ENCODE measurements at regions not wholly inside any gene's neighbourhood (a gene's known extent, or its start where the extent isn't known, plus 50 kb on each side); places are given as distances from the start of the nearest gene placed in this dataset.

- H3K9me3 ChIP-seq, result no peaks in the 10 kb centered on the region
- intact Hi-C loops (cut with DNase I), result no loop called here
Observed at GRCh38 chr5:120270498-120270897, 193.6 kb upstream of the PRR16 start.

GRCh38 chr5:120293796-120294195 lies 170.3 kb upstream of the PRR16 start:
- H3K36me3 ChIP-seq, result no peaks in the 10 kb centered on the region
- DNase-seq (ENCODE audit: extremely low spot score in 2 of 2), result no peak
- no peaks in the 10 kb centered on the region for H3K9me3 ChIP-seq
- no peak overlapping the region for H3K4me3 ChIP-seq
- H3K27ac ChIP-seq, result no peak overlapping the region
- no peaks in the 10 kb centered on the region for H3K27me3 ChIP-seq
- intact Hi-C loops (cut with DNase I), result no loop called here
- H3K4me1 ChIP-seq, result no peaks in the 10 kb centered on the region
- TF ChIP-seq POLR2A (IDR thresholded peaks at IDR 0.05) (no peak), POLR2AphosphoS5 (IDR thresholded peaks at IDR 0.05; ENCODE audit: insufficient read depth in 1 of 2, low read depth in 1 of 2) (no peak), CTCF (IDR thresholded peaks at IDR 0.05) (no peak)

More at GRCh38 chr5:120270498-120270897, 193.6 kb upstream of the PRR16 start:
- no peak overlapping the region for H3K4me3 ChIP-seq
- no peak for TF ChIP-seq CTCF (IDR thresholded peaks at IDR 0.05)
- TF ChIP-seq POLR2AphosphoS5 (IDR thresholded peaks at IDR 0.05; ENCODE audit: insufficient read depth in 1 of 2, low read depth in 1 of 2), result no peak
- TF ChIP-seq POLR2A (IDR thresholded peaks at IDR 0.05), result no peak
- no peaks in the 10 kb centered on the region for H3K36me3 ChIP-seq
- no peak for DNase-seq (ENCODE audit: extremely low spot score in 2 of 2)
- no peaks in the 10 kb centered on the region for H3K4me1 ChIP-seq
- H3K27me3 ChIP-seq, result no peaks in the 10 kb centered on the region
- no peak overlapping the region for H3K27ac ChIP-seq

GRCh38 chr5:120297616-120298015 lies 166.5 kb upstream of the PRR16 start:
- intact Hi-C loops (cut with DNase I), result no loop called here
- Histone ChIP-seq H3K36me3 (no peaks in the 10 kb centered on the region), H3K27ac (no peak overlapping the region), H3K27me3 (no peaks in the 10 kb centered on the region), H3K4me1 (no peaks in the 10 kb centered on the region), H3K9me3 (no peaks in the 10 kb centered on the region), H3K4me3 (no peak overlapping the region)
- TF ChIP-seq CTCF (IDR thresholded peaks at IDR 0.05), result no peak
- no peak for TF ChIP-seq POLR2AphosphoS5 (IDR thresholded peaks at IDR 0.05; ENCODE audit: insufficient read depth in 1 of 2, low read depth in 1 of 2)
- no peak for TF ChIP-seq POLR2A (IDR thresholded peaks at IDR 0.05)
- DNase-seq (ENCODE audit: extremely low spot score in 2 of 2), result no peak

- intact Hi-C loops (cut with DNase I), result no loop called here
- Histone ChIP-seq H3K9me3 (no peaks in the 10 kb centered on the region), H3K27ac (no peak overlapping the region), H3K27me3 (no peaks in the 10 kb centered on the region), H3K4me1 (no peaks in the 10 kb centered on the region), H3K36me3 (no peaks in the 10 kb centered on the region), H3K4me3 (no peak overlapping the region)
- no peak for TF ChIP-seq POLR2A (IDR thresholded peaks at IDR 0.05)
- TF ChIP-seq POLR2AphosphoS5 (IDR thresholded peaks at IDR 0.05; ENCODE audit: insufficient read depth in 1 of 2, low read depth in 1 of 2), result no peak
- TF ChIP-seq CTCF (IDR thresholded peaks at IDR 0.05), result no peak
- no peak for DNase-seq (ENCODE audit: extremely low spot score in 2 of 2)
Observed at GRCh38 chr5:120298981-120299380, 165.1 kb upstream of the PRR16 start.

- no peaks in the 10 kb centered on the region for H3K36me3 ChIP-seq
- TF ChIP-seq POLR2AphosphoS5 (IDR thresholded peaks at IDR 0.05; ENCODE audit: insufficient read depth in 1 of 2, low read depth in 1 of 2), result no peak
- TF ChIP-seq POLR2A (IDR thresholded peaks at IDR 0.05), result no peak
- TF ChIP-seq CTCF (IDR thresholded peaks at IDR 0.05), result no peak
Observed at GRCh38 chr5:120304663-120305062, 159.4 kb upstream of the PRR16 start.

More at GRCh38 chr5:120304663-120305062, 159.4 kb upstream of the PRR16 start:
- intact Hi-C loops (cut with DNase I), result no loop called here
- Histone ChIP-seq H3K27ac (no peak overlapping the region), H3K4me3 (no peak overlapping the region), H3K9me3 (no peaks in the 10 kb centered on the region), H3K4me1 (no peaks in the 10 kb centered on the region), H3K27me3 (no peaks in the 10 kb centered on the region)
- no peak for DNase-seq (ENCODE audit: extremely low spot score in 2 of 2)
